H9 (cell line): ENCODE measurements at regions not wholly inside any gene's neighbourhood (a gene's known extent, or its start where the extent isn't known, plus 50 kb on each side); places are given as distances from the start of the nearest gene placed in this dataset.

Experiments used
- DNase-seq: peaks from one replicate; pipeline ENCODE4 v3.0.0-alpha.2; 2017
- H2AFZ ChIP-seq: one replicate; pipeline ENCODE4 v1.6.1; 2013; ENCODE audit warnings: mild to moderate bottlenecking, low read length, control low read depth, moderate library complexity
- H2AK5ac ChIP-seq: 2 replicates; pipeline ENCODE4 v1.6.1; 2013; ENCODE audit warnings: low read length, control low read depth, mixed read lengths; ENCODE audit not compliant: insufficient read length
- H2BK120ac ChIP-seq: one replicate; pipeline ENCODE4 v1.6.1; 2013; ENCODE audit warnings: low read depth, mild to moderate bottlenecking, low read length, control low read depth, inconsistent platforms; ENCODE audit not compliant: poor library complexity, severe bottlenecking
- H2BK12ac ChIP-seq: 2 replicates; pipeline ENCODE4 v1.6.1; 2013; ENCODE audit warnings: low read length, control low read depth, mixed read lengths, low read depth; ENCODE audit not compliant: insufficient read length
- H2BK15ac ChIP-seq: 2 replicates; pipeline ENCODE4 v1.6.1; 2013; ENCODE audit warnings: low read depth, low read length, control low read depth
- H2BK20ac ChIP-seq: one replicate; pipeline ENCODE4 v1.6.1; 2013; ENCODE audit warnings: low read depth, mild to moderate bottlenecking, low read length, control low read depth, inconsistent platforms; ENCODE audit not compliant: poor library complexity, severe bottlenecking
- H2BK5ac ChIP-seq: 2 replicates; pipeline ENCODE4 v1.6.1; 2013; ENCODE audit warnings: low read length, control low read depth, mixed read lengths; ENCODE audit not compliant: insufficient read length
- H3K14ac ChIP-seq: 2 replicates; pipeline ENCODE4 v1.6.1; 2013; ENCODE audit warnings: low read length, control low read depth; ENCODE audit not compliant: insufficient read depth
- H3K18ac ChIP-seq: 2 replicates; pipeline ENCODE4 v1.6.1; 2013; ENCODE audit warnings: low read depth, mild to moderate bottlenecking, mixed read lengths, low read length, control low read depth; ENCODE audit not compliant: insufficient read length
- H3K23ac ChIP-seq: 2 replicates; pipeline ENCODE4 v1.6.1; 2013; ENCODE audit warnings: low read length, control low read depth, mixed read lengths, low read depth; ENCODE audit not compliant: insufficient read length
- H3K23me2 ChIP-seq: 2 replicates; pipeline ENCODE4 v1.6.1; 2013; ENCODE audit warnings: low read depth, mild to moderate bottlenecking, mixed read lengths, low read length, control low read depth; ENCODE audit not compliant: insufficient read length, poor library complexity, severe bottlenecking
- H3K27ac ChIP-seq: 2 replicates; pipeline ENCODE4 v1.5.1; 2013; ENCODE audit warnings: low read length, control low read depth, mixed read lengths, low read depth; ENCODE audit not compliant: insufficient read length
- H3K27me3 ChIP-seq: 2 replicates; pipeline ENCODE4 v1.6.1; 2013; ENCODE audit warnings: low read length, control low read depth, inconsistent platforms; ENCODE audit not compliant: insufficient read depth
- H3K4ac ChIP-seq: 2 replicates; pipeline ENCODE4 v1.6.1; 2013; ENCODE audit warnings: low read depth, mild to moderate bottlenecking, control low read depth, inconsistent platforms, low read length, moderate library complexity
- H3K4me1 ChIP-seq: 2 replicates; pipeline ENCODE4 v1.6.1; 2013; ENCODE audit warnings: low read length, control low read depth, inconsistent platforms; ENCODE audit not compliant: insufficient read depth
- H3K4me2 ChIP-seq: 2 replicates; pipeline ENCODE4 v1.6.1; 2013; ENCODE audit warnings: low read length, control low read depth, mixed read lengths; ENCODE audit not compliant: insufficient read length, insufficient read depth
- H3K56ac ChIP-seq: 2 replicates; pipeline ENCODE4 v1.6.1; 2013; ENCODE audit warnings: low read depth, mild to moderate bottlenecking, mixed read lengths, low read length, control low read depth; ENCODE audit not compliant: insufficient read length
- H3K79me1 ChIP-seq: 2 replicates; pipeline ENCODE4 v1.6.1; 2013; ENCODE audit warnings: low read depth, mild to moderate bottlenecking, moderate library complexity, low read length, control low read depth, inconsistent platforms; ENCODE audit not compliant: insufficient read depth, poor library complexity, severe bottlenecking
- H3K79me2 ChIP-seq: 2 replicates; pipeline ENCODE4 v1.6.1; 2013; ENCODE audit warnings: low read length, control low read depth, inconsistent platforms; ENCODE audit not compliant: insufficient read depth
- H3K9ac ChIP-seq: 2 replicates; pipeline ENCODE4 v1.6.1; 2013; ENCODE audit warnings: low read length, control low read depth, mixed read lengths; ENCODE audit not compliant: insufficient read length; ENCODE audit errors: extremely low read depth
- H3K9me3 ChIP-seq: one replicate; pipeline ENCODE4 v1.6.1; 2013; ENCODE audit warnings: low read depth, low read length, inconsistent platforms; ENCODE audit not compliant: control insufficient read depth
- H3T11ph ChIP-seq: one replicate; pipeline ENCODE4 v1.6.1; 2013; ENCODE audit warnings: mild to moderate bottlenecking, low read length, control low read depth, inconsistent platforms
- H4K20me1 ChIP-seq: one replicate; pipeline ENCODE4 v1.6.1; 2013; ENCODE audit not compliant: control insufficient read depth, insufficient read length, insufficient read depth
- H4K5ac ChIP-seq: 2 replicates; pipeline ENCODE4 v1.6.1; 2013; ENCODE audit warnings: low read depth, mild to moderate bottlenecking, mixed read lengths, low read length, control low read depth; ENCODE audit not compliant: insufficient read length
- H4K8ac ChIP-seq: replicated peaks from 2 replicates; pipeline ENCODE4 v1.6.1; 2013; ENCODE audit warnings: low read length, control low read depth, mixed read lengths, low read depth; ENCODE audit not compliant: insufficient read length
- H4K91ac ChIP-seq: 2 replicates; pipeline ENCODE4 v1.6.1; 2013; ENCODE audit warnings: low read depth, mild to moderate bottlenecking, moderate library complexity, mixed read lengths, low read length, control low read depth; ENCODE audit not compliant: insufficient read length
- H3K27ac Mint-ChIP-seq, 3 experiments: 2 replicates in 2 of 3; 3 replicates in 1 of 3; pipeline ENCODE4 v1.8.0; 2020 to 2021; ENCODE audit warnings: mixed read lengths in 3 of 3, mild to moderate bottlenecking in 1 of 3, moderate library complexity in 1 of 3
- H3K27me3 Mint-ChIP-seq: 2 replicates; pipeline ENCODE4 v1.8.0; 2021; ENCODE audit warnings: low read depth, mild to moderate bottlenecking, moderate library complexity, mixed read lengths
- H3K36me3 Mint-ChIP-seq, 3 experiments: 2 replicates in 2 of 3; 3 replicates in 1 of 3; pipeline ENCODE4 v1.8.0; 2020 to 2021; ENCODE audit warnings: low read depth in 3 of 3, mixed read lengths in 3 of 3; ENCODE audit not compliant: insufficient read depth in 1 of 3
- H3K4me1 Mint-ChIP-seq, 2 experiments: 2 replicates each; pipeline ENCODE4 v1.8.0; 2020; ENCODE audit warnings: mixed read lengths in 2 of 2
- H3K4me3 Mint-ChIP-seq, 2 experiments: 2 replicates in 1 of 2; 3 replicates in 1 of 2; pipeline ENCODE4 v1.8.0; 2020 to 2021; ENCODE audit warnings: mild to moderate bottlenecking in 2 of 2, mixed read lengths in 2 of 2, moderate library complexity in 1 of 2
- H3K9me3 Mint-ChIP-seq, 2 experiments: 2 replicates in 1 of 2; 3 replicates in 1 of 2; pipeline ENCODE4 v1.8.0; 2020; ENCODE audit warnings: mild to moderate bottlenecking in 2 of 2, mixed read lengths in 2 of 2, moderate library complexity in 1 of 2
- CTCF ChIP-seq: fragments of 200-600 bp; sonication (generic); conservative IDR thresholded peaks from 3 replicates; pipeline ENCODE4 v1.8.0; 2021; ENCODE audit warnings: antibody characterized with exemption, mild to moderate bottlenecking
- WGBS: extraction: QIAGEN DNeasy Blood & Tissue Kit; methylation state at CpG from one replicate; pipeline ENCODE4 v1.1.7; 2013; ENCODE audit warnings: missing lambda C conversion rate, low lambda C conversion rate, mixed read lengths; ENCODE audit not compliant: insufficient read length; ENCODE audit errors: extremely low coverage; 5-methylcytosine and 5-hydroxymethylcytosine counted together

- H3K23me2 ChIP-seq, result no peaks in the 10 kb centered on the region
- Mint-ChIP-seq H3K9me3 (peaks cover 0 to 3% of the 10 kb centered on the region in 2 experiments; a peak in 2 of 5 replicates), H3K27me3 (peaks cover 6% of the 10 kb centered on the region), H3K27ac (no peak overlapping the region), H3K36me3 (no peaks in the 10 kb centered on the region; a peak in 1 of 7 replicates), H3K4me3 (no peak overlapping the region), H3K4me1 (peaks cover 19 to 31% of the 10 kb centered on the region in 2 experiments)
- no peak for DNase-seq
- no peak overlapping the region for H2BK120ac ChIP-seq
- H3K27me3 ChIP-seq, result no peaks in the 10 kb centered on the region
- H3K4me1 ChIP-seq, result no peaks in the 10 kb centered on the region
- H3K27ac ChIP-seq, result no peak overlapping the region
- no peak overlapping the region for H3K18ac ChIP-seq
- no peak overlapping the region for H3K23ac ChIP-seq
- no peak overlapping the region for H2BK12ac ChIP-seq
- no peak overlapping the region for H4K8ac ChIP-seq
- no CpG with 5 or more reads among the region's 4 CpGs for WGBS
- H3K4me2 ChIP-seq, result no peak overlapping the region
- no peak overlapping the region for H2AK5ac ChIP-seq
- no peak overlapping the region for H3K56ac ChIP-seq
- no peak overlapping the region for H2AFZ ChIP-seq
- H2BK5ac ChIP-seq, result no peak overlapping the region
- H2BK15ac ChIP-seq, result no peak overlapping the region
- no peak overlapping the region for H3K9ac ChIP-seq
- no peak overlapping the region for H2BK20ac ChIP-seq
- no peaks in the 10 kb centered on the region for H3K79me1 ChIP-seq
- H3K79me2 ChIP-seq, result no peaks in the 10 kb centered on the region
- no peak overlapping the region for H3T11ph ChIP-seq
- no peak overlapping the region for H3K4ac ChIP-seq
- no peak overlapping the region for H4K91ac ChIP-seq
- TF ChIP-seq CTCF, result no peak
- no peaks in the 10 kb centered on the region for H4K20me1 ChIP-seq
- no peaks in the 10 kb centered on the region for H3K9me3 ChIP-seq
- no peak overlapping the region for H4K5ac ChIP-seq
- H3K14ac ChIP-seq, result no peak overlapping the region
These were observed 84.3 kb upstream of the INSIG1 start for GRCh38 chr7:155213385-155213784.
